ENCODE measurements at regions not wholly inside any gene's neighbourhood (a gene's known extent, or its start where the extent isn't known, plus 50 kb on each side); places are given as distances from the start of the nearest gene placed in this dataset.

GRCh38 chr1:222290866-222291265 is 257.0 kb downstream of the HHIPL2 start:
- DNase-seq (ENCODE audit: low read depth in 2 of 2): no peak

GRCh38 chr1:222288053-222288452 is 259.9 kb downstream of the HHIPL2 start:
- DNase-seq (ENCODE audit: low read depth in 2 of 2): no peak

- no peak for DNase-seq (ENCODE audit: low read depth in 2 of 2)
Measured at GRCh38 chr1:222286011-222286410, 261.9 kb downstream of the HHIPL2 start.

- no peak for DNase-seq (ENCODE audit: low read depth in 2 of 2)
Measured at GRCh38 chr1:222285526-222285925, 262.4 kb downstream of the HHIPL2 start.

- no peak for DNase-seq (ENCODE audit: low read depth in 2 of 2)
Measured at GRCh38 chr1:222284466-222284865, 263.4 kb downstream of the HHIPL2 start.

- DNase-seq (ENCODE audit: low read depth in 2 of 2): no peak
Measured at GRCh38 chr1:222283147-222283768, 264.6 kb downstream of the HHIPL2 start.

- no peak for DNase-seq (ENCODE audit: low read depth in 2 of 2)
Measured at GRCh38 chr1:222279591-222279990, 268.3 kb downstream of the HHIPL2 start.

GRCh38 chr1:222278501-222278900 is 269.4 kb downstream of the HHIPL2 start:
- DNase-seq (ENCODE audit: low read depth in 2 of 2): no peak

GRCh38 chr1:222275729-222276465 is 272.0 kb downstream of the HHIPL2 start:
- no peak for DNase-seq (ENCODE audit: low read depth in 2 of 2)

GRCh38 chr1:222275001-222275728 is 272.7 kb downstream of the HHIPL2 start:
- DNase-seq (ENCODE audit: low read depth in 2 of 2): no peak

GRCh38 chr1:222266223-222267196 is 281.4 kb downstream of the HHIPL2 start:
- DNase-seq (ENCODE audit: low read depth in 2 of 2): no peak

GRCh38 chr1:222263791-222264190 is 284.1 kb downstream of the HHIPL2 start:
- no peak for DNase-seq (ENCODE audit: low read depth in 2 of 2)

GRCh38 chr1:222257027-222257426 is 290.9 kb downstream of the HHIPL2 start:
- no peak for DNase-seq (ENCODE audit: low read depth in 2 of 2)

GRCh38 chr1:222256058-222256457 is 291.8 kb downstream of the HHIPL2 start:
- no peak for DNase-seq (ENCODE audit: low read depth in 2 of 2)

GRCh38 chr1:222252788-222253187 is 295.1 kb downstream of the HHIPL2 start:
- DNase-seq (ENCODE audit: low read depth in 2 of 2): no peak

- no peak for DNase-seq (ENCODE audit: low read depth in 2 of 2)
Measured at GRCh38 chr1:222251847-222252246, 296.1 kb downstream of the HHIPL2 start.

GRCh38 chr1:222250376-222250775 is 297.5 kb downstream of the HHIPL2 start:
- DNase-seq (ENCODE audit: low read depth in 2 of 2): no peak

GRCh38 chr1:222247811-222248310 is 300.0 kb downstream of the HHIPL2 start:
- no peak for DNase-seq (ENCODE audit: low read depth in 2 of 2)

- no peak for DNase-seq (ENCODE audit: low read depth in 2 of 2)
Measured at GRCh38 chr1:222247081-222247480, 300.8 kb downstream of the HHIPL2 start.

GRCh38 chr1:222243902-222244301 is 304.0 kb downstream of the HHIPL2 start:
- DNase-seq (ENCODE audit: low read depth in 2 of 2): no peak

- no peak for DNase-seq (ENCODE audit: low read depth in 2 of 2)
Measured at GRCh38 chr1:222242492-222242891, 305.4 kb downstream of the HHIPL2 start.

All from stimulated activated CD4-positive, alpha-beta T cell treated with anti-CD3 and anti-CD28 coated beads, Interleukin-4, amount 100 ng/mL, for 48 hours (primary cell).